NCI-H526 treated with DMSO at 0.1 percent for 48 hours (cell line): ENCODE measurements at regions not wholly inside any gene's neighbourhood (a gene's known extent, or its start where the extent isn't known, plus 50 kb on each side); places are given as distances from the start of the nearest gene placed in this dataset.

Source experiments
- DNase-seq: peaks from one replicate; lab custom pipeline; 2025; lab: John Stamatoyannopoulos, UW

DNA sequence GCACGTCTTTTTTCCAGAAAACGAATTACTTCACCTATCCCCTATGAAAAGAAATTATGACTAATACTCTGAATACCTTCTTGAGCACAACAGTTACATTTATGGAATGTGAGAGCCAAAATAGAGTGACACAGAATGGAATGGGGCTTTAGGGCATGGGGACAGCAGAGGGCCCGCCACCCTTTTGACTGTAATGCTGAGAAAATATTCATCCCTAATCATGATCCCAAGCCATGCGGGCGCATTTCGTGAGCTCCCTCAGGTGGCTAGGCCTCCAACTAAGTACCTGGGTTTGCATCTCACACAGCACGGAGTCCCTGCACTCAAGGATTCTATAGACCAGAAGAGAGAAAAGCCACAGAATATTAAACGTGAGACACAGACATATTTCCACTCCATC, 212.6 kb downstream of the SOD2 start:
- DNase-seq = no peak

DNA sequence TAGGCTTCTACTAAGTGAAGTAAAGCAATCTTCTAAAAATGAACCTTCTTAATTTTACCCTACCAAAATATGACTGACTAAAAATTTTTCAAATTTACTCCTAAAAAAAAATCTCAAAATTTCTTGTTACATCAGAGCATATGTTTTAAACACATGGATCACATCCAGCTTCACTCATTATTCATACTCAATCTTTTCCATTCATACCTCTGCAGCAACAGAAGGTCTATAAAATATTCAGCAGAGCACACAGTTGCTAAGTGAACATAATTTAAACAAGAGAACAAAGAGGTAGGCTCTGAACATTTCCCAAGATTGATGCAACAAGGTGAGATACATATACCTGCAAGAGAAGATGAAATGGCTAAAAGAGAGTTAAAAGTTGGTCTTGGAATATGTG, 213.9 kb downstream of the SOD2 start:
- no peak for DNase-seq

DNA sequence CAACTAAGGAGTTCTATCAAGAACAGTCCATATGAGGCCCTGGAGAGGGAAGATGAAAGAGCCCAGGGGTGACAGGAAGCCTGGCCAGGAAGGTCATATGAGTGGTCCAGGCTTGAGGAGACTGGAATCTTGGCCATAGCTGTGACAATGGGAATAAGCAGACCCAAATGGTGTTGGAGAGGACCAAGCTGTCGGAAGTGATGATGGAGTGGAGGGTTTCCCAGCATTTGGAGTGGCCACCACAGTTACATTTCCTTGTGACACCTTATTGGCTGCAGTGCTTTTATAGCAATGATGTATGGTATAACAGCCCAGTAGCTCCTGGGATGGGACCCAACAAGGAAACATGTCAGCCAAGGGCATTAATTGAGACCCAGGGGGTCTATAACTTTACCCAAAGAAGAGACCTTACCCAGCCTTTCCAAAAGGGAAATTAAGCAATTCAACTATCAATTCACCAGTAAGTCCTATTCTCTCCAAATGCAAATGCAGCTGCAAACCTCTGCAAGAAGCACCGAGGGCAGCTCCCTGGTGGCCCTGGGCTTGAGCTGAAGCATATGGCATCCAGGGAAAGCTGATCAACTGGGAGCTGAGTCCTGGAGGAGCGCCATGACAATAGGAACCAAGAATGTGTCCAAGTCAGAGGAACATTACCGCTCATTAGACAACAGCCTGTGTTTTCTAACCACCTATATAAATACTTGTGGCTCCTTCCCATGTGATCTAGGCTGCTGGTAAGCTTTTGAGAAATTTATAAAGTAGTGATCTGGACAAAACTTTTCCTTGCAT, 219.4 kb downstream of the SOD2 start:
- DNase-seq = no peak

DNA sequence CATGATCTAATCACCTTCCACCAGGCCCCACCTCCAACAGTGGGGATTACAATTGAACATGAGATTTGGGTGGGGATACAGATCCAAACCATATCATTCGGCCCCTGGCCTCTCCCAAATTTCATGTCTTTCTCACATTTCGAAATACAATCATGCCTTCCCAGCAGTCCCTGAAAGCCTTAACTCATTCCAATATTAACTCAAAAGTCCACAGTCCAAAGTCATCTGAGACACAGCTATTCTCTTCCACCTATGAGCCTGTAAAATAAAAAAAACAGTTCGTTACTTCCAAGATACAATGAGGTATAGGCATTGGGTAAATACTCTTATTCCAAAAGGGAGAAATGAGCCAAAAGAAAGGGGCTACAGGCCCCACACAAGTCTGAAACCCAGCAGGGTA, 222.6 kb downstream of the SOD2 start:
- no peak for DNase-seq

GRCh38 chr6:159469443-159469842, 223.6 kb downstream of the SOD2 start:
- DNase-seq = no peak

DNA sequence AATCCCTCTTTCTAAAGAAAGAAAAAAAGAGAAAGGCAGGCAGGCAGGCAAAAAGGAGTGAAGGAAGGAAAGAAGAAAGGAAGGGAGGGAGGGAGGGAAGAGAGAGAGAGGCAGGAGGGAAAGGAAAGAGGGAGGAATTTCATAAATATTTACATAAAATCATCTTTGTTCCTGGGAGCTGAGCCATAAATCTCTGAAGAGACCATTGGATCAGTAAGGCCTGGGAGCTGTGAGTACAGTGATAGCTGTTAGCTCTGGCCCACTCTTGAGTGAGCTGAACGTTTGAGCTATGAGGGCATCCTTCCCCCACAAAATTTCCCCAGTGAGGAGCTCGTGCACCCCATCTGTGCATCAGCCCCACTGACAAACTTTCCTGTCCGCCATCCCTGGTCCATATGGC, 224.0 kb downstream of the SOD2 start:
- DNase-seq = no peak

GRCh38 chr6:159467473-159468041, 225.5 kb downstream of the SOD2 start:
- DNase-seq = no peak

DNA sequence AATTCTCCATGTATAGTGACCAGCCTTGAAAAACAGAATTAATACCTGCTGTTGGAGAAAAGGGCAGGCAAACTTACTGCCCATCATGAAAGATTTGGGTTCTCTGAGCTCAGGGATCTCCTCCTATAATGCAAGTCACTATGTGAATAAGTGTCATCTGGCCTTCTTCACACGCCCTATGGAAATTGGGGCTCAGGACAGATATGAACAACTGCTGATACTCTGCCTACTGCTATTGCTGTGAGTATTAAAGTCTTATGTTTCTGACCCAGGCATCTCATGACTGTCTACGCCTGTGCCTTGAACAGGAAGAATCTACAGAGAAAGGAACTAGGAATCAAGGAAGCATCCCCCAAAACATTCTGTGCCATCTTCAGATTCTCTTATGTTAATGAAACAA, 226.1 kb downstream of the SOD2 start:
- no peak for DNase-seq

DNA sequence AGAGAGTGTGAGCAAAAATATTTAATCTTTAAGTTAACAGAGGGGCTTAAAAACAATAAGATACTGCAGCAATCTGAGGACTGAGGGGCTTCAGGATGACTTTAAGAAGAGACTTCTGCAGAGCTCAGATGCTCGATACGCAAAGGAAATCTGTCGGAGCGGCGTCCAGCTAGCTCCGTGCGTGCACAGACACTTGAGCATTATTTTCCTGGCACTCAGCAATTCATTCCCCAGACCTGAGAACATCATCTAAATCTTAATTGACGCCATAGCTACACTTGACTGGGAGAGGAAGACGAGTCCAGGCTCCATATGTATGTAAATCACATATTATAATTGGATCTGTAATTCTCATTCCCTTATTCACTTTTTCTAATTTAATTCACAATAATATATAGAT, 228.2 kb downstream of the SOD2 start:
- no peak for DNase-seq

DNA sequence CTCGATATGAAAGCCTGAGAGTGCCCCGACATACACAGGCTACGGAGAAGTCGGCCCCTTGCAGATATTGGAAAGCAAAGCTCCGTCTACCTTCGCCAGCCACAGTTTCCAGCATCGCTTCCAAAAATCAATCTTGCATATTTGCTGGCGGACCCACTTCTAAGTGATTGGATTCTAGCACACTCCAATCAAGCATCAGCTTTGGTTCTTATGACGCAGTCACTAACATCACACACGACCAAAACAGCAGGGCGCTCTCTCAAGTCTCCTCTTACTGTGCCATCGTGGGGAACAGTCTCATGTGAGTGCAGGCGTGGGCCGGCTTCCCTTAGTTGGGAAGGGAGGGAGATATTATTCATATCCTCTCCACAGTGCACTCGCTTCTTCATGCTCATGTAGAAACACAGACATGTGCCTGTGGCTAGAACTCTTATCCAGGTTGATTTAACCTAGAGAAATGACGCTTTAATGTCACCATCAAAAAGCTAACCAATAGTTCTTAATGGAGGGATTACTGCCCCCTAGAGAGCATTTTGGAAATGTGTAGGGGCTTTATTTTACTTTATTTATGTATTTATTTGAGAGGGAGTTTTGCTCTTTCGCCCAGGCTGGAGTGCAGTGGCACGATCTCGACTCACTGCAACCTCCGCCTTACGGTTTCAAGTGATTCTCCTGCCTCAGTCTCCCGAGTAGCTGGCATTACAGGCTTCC, 229.8 kb downstream of the SOD2 start:
- peak; percentile 12 for DNase-seq

DNA sequence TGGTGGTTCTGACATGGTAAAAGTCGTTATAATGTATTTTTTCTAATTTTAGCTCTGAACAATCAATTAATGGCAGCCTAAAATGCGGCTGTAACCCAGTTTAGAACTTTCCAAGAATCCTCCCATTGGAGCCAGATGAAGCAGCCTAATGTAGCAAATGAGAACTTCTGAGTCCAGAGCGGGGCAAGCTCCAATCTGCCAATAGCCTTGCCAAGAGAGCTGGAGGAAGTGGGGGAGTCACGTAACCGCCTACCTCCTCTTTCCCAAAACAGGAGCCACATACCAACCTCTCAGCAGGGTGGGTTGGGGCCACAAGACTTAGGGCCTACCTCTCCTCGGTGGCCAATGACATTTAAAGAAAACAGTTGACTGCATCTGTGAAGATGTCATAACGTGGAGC, 230.6 kb downstream of the SOD2 start:
- DNase-seq = no peak

GRCh38 chr6:159461998-159462397, 231.0 kb downstream of the SOD2 start:
- DNase-seq = no peak

GRCh38 chr6:159461266-159461665, 231.8 kb downstream of the SOD2 start:
- DNase-seq = peak; percentile 2

GRCh38 chr6:159460476-159460875, 232.6 kb downstream of the SOD2 start:
- DNase-seq = no peak

DNA sequence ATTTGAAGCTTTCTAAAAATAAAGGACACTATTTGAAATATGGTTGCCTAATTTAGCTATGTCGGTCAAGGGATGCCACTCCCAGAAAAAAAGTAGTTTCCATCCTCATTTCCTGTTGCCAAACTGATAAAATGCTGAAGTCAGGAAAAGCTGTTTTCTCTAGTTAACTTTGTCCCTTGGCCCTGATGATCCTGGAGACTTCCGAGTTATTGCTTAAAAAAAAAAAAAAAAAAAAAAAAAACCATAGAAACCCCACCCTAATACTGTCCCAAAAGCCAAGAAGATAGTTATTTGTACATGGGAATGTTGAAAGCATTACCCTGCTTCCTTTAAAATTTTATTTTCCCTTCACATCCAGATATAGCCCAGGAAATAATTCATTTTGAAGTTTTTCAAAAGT, 236.7 kb downstream of the SOD2 start:
- no peak for DNase-seq

- no peak for DNase-seq
Measured at GRCh38 chr6:159455700-159456274, 237.3 kb downstream of the SOD2 start.

DNA sequence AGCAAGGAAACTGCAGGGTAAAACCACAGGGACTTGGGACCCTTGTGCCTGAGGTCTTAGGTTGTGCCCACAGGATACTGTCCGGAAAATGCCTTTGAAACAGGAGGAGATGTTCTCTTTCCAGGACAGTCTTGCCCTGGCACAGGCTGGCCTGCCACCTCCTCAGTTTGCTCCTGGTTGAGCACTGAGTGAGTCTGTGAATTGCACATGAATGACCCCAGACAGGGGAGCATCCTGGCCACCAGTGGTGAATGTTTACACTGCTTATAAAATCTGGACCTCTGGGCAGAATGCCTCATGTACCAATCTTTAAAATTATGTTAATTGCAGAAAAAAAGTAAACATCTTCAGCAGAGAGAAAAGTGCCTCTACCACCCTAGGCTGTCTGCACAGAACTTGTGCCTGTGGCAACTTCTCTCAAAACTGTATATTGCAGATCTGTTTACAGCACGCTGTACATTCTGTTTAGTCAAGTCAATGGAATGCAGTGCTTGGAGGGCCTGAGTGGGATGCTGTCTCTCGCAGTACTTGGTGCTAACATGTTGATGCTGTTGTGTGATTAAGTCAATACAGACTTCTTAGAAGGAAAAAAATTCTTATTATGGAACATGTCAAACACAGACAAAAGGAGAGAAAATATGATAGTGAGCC, 242.1 kb downstream of the SOD2 start:
- DNase-seq = no peak

- no peak for DNase-seq
Measured at GRCh38 chr6:159446340-159446739, 246.7 kb downstream of the SOD2 start.

GRCh38 chr6:159445351-159445750, 247.7 kb downstream of the SOD2 start:
- DNase-seq = no peak

DNA sequence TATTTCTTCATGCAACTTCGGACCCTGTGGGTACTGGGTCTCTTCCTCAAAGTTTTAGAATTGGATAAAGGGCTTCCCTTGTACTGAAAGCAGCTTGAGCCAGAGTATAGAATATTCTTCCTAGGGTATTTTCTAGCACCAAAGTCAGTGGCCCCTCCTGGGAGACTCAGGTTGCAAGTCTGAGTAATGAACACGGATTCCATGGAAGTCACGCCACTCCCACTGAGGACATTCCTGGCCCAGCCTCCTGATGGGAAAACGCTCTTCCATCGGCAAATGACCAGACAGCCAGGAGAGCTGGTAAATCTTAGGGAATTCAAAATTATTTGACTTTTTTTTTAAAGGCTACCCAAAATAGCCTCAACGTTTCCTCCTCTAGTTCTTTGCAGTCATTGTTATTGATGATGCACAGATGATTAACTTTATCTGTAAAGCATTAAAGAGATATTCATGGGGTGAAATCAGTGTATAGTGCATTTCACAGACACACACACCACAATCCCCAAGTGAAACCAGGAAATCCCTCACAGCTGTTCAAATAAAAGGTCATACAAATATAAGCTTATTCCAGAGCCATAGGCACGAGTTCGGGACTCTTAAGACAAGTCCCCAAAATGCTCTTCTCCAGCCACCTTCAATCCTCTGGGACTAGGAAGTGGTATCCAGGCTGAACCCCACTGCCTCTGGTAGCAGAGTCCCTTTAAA, 248.8 kb downstream of the SOD2 start:
- DNase-seq = no peak

GRCh38 chr6:159443417-159443920, 249.6 kb downstream of the SOD2 start:
- no peak for DNase-seq

DNA sequence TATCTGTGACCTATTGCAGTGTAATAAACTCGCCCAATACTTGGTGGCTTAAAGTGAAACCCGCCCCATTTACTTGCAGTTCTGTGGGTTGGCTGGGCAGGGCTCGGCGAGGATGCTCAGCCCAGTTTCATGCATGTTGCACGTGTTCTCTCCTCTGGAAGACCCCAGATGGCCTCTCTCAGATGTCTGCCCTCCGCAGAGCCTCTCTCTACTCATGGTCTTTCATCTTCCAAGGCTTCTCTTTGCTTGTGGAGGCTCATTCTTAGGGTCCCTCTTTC, 251.4 kb downstream of the SOD2 start:
- no peak for DNase-seq
